ENCODE measurements at regions not wholly inside any gene's neighbourhood (a gene's known extent, or its start where the extent isn't known, plus 50 kb on each side); places are given as distances from the start of the nearest gene placed in this dataset.
"Not testable (repeated sequence)": the region's sequence is repeated elsewhere in the genome, so short reads cannot be mapped to it uniquely, and the experiment has no call there.

DNA sequence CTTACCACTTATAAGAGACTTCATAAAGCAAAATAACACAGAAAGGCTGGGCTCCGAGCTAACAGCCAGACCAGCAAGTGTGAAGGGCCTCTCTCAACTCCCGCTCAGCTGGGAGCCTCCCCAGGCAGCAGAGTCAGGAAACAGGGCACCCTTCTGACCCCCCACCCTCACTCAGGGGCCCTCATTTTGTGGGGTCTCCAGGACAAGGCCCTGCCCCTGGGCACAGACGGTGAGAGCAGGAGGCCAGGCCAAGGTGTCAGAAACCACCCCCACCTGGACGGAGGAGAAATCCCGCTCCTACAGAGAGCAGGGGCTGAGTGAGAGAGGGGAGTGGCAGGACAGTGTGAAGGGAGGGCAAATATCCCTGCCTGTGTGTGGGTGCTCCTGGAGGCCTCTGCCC is 135.8 kb upstream of the FOXD4L5 start:
- no peak overlapping the region for H3K9ac ChIP-seq (ENCODE audit: low read length)
- H3K4me1 ChIP-seq (ENCODE audit: control insufficient read depth in 2 of 2, insufficient read depth in 2 of 2, low read length in 2 of 2) = no peaks in the 10 kb centered on the region
- ATAC-seq (ENCODE audit: low read depth) = no peak
- Mint-ChIP-seq H3K4me3 (no peak overlapping the region), H3K27ac (no peak overlapping the region), H3K9me3 (ENCODE audit: insufficient read depth) (peaks cover 14% of the 10 kb centered on the region), H3K4me1 (no peaks in the 10 kb centered on the region), H3K27me3 (no peaks in the 10 kb centered on the region)
- no peaks in the 10 kb centered on the region for H3K79me2 ChIP-seq (ENCODE audit: control insufficient read depth, insufficient read depth, low read length)
- no peak overlapping the region for H3K4me3 ChIP-seq (ENCODE audit: control extremely low read depth in 1 of 5, extremely low read depth in 1 of 5, insufficient read depth in 1 of 5, low read depth in 2 of 5, low read length in 4 of 5)
- no peaks in the 10 kb centered on the region for H3K36me3 ChIP-seq (replicated peaks in 1 of 2; ENCODE audit: control extremely low read depth in 1 of 2, control insufficient read depth in 1 of 2, extremely low read depth in 1 of 2, insufficient read depth in 2 of 2, low read length in 1 of 2)
- ChIA-PET CTCF (no interaction called here), POLR2A (no interaction called here)
- DNase-seq = no peak
- TF ChIP-seq, protein P1, sequence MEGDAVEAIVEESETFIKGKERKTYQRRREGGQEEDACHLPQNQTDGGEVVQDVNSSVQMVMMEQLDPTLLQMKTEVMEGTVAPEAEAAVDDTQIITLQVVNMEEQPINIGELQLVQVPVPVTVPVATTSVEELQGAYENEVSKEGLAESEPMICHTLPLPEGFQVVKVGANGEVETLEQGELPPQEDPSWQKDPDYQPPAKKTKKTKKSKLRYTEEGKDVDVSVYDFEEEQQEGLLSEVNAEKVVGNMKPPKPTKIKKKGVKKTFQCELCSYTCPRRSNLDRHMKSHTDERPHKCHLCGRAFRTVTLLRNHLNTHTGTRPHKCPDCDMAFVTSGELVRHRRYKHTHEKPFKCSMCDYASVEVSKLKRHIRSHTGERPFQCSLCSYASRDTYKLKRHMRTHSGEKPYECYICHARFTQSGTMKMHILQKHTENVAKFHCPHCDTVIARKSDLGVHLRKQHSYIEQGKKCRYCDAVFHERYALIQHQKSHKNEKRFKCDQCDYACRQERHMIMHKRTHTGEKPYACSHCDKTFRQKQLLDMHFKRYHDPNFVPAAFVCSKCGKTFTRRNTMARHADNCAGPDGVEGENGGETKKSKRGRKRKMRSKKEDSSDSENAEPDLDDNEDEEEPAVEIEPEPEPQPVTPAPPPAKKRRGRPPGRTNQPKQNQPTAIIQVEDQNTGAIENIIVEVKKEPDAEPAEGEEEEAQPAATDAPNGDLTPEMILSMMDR (IDR thresholded peaks at IDR 0.05) = no peak
- H3K9me3 ChIP-seq (ENCODE audit: control extremely low read depth in 1 of 3, control insufficient read depth in 2 of 3, insufficient read depth in 1 of 3, low read length in 2 of 3) = peaks cover 0 to 32% (median 0%) of the 10 kb centered on the region in 3 donors
- 100% methylated on average over 1 of the region's 5 CpGs for WGBS (ENCODE audit: insufficient coverage)
- no peak overlapping the region for H2AFZ ChIP-seq (ENCODE audit: insufficient read depth, low read depth, low read length, poor library complexity, severe bottlenecking)
- no peaks in the 10 kb centered on the region for H4K20me1 ChIP-seq (ENCODE audit: control insufficient read depth, insufficient read depth, low read length, poor library complexity, severe bottlenecking)
- no peak overlapping the region for H3K4me2 ChIP-seq (replicated peaks; ENCODE audit: low read depth, low read length, poor library complexity, severe bottlenecking)
- intact Hi-C loops (cut with micrococcal nuclease) = no loop called here
- H3K27me3 ChIP-seq (replicated peaks in 1 of 4; ENCODE audit: control extremely low read depth in 1 of 4, control insufficient read depth in 3 of 4, insufficient read depth in 4 of 4, low read length in 3 of 4) = no peaks in the 10 kb centered on the region
- H3K27ac ChIP-seq (ENCODE audit: low read length in 2 of 2) = no peak overlapping the region

DNA sequence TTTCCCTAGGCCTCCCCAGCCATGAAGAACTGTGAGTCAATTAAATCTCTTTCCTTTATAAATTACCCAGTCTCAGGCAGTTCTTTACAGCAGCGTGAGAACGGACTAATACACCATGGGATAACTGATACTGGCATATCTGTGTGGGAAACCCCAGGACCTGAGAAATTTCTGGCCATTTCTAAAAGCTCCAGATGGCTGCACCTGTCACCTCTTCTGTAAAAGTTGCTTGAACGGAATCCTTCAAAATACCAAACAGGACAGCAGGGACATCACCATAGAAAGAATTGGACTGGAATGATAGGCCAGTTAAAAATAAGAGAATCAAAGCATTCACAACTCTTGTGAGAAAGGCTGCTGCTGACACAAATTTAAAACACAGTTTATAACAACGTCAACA is 134.0 kb upstream of the FOXD4L5 start:
- H3K79me2 ChIP-seq (ENCODE audit: control insufficient read depth, insufficient read depth, low read length); H3K27me3 ChIP-seq (replicated peaks in 1 of 4; ENCODE audit: control extremely low read depth in 1 of 4, control insufficient read depth in 3 of 4, insufficient read depth in 4 of 4, low read length in 3 of 4); H3K36me3 ChIP-seq (replicated peaks in 1 of 2; ENCODE audit: control extremely low read depth in 1 of 2, control insufficient read depth in 1 of 2, extremely low read depth in 1 of 2, insufficient read depth in 2 of 2, low read length in 1 of 2); ATAC-seq (ENCODE audit: low read depth); H3K9me3 Mint-ChIP-seq (ENCODE audit: insufficient read depth); H3K27ac Mint-ChIP-seq; H3K27me3 Mint-ChIP-seq; CTCF ChIA-PET; DNase-seq; H3K4me1 Mint-ChIP-seq; H3K4me3 Mint-ChIP-seq; intact Hi-C loops (cut with micrococcal nuclease); H3K4me2 ChIP-seq (replicated peaks; ENCODE audit: low read depth, low read length, poor library complexity, severe bottlenecking); H2AFZ ChIP-seq (ENCODE audit: insufficient read depth, low read depth, low read length, poor library complexity, severe bottlenecking); H3K4me1 ChIP-seq (ENCODE audit: control insufficient read depth in 2 of 2, insufficient read depth in 2 of 2, low read length in 2 of 2); H3K27ac ChIP-seq (ENCODE audit: low read length in 2 of 2); H3K4me3 ChIP-seq (ENCODE audit: control extremely low read depth in 1 of 5, extremely low read depth in 1 of 5, insufficient read depth in 1 of 5, low read depth in 2 of 5, low read length in 4 of 5); H3K9ac ChIP-seq (ENCODE audit: low read length); POLR2A ChIA-PET; H4K20me1 ChIP-seq (ENCODE audit: control insufficient read depth, insufficient read depth, low read length, poor library complexity, severe bottlenecking): not testable (repeated sequence)
- WGBS (ENCODE audit: insufficient coverage) = 60% methylated on average over 2 of the region's 4 CpGs
- peaks cover 0 to 20% (median 0%) of the 10 kb centered on the region in 3 donors for H3K9me3 ChIP-seq (ENCODE audit: control extremely low read depth in 1 of 3, control insufficient read depth in 2 of 3, insufficient read depth in 1 of 3, low read length in 2 of 3)

DNA sequence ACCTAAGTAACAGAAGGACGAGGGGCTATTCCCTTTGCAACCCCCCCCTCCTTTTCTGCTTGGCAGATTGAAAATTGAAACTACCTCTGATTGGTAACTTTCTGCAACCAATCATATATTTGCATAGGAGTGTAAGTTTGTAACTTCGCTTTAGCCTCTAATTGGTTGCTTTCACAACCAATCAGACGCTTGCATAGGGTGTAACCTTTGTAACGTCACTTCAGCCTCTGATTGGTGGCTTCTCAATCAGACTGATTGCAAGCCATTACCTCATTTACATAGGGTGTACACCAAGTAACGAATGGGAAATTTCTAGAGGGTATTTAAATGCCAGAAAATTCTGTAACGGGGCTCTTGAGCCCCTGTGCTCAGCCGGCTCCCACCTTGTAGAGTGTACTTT is 131.9 kb upstream of the FOXD4L5 start:
- H3K79me2 ChIP-seq (ENCODE audit: control insufficient read depth, insufficient read depth, low read length); H3K4me1 Mint-ChIP-seq; ATAC-seq (ENCODE audit: low read depth); H3K27me3 Mint-ChIP-seq; DNase-seq; H3K27me3 ChIP-seq (replicated peaks in 1 of 4; ENCODE audit: control extremely low read depth in 1 of 4, control insufficient read depth in 3 of 4, insufficient read depth in 4 of 4, low read length in 3 of 4); H3K27ac Mint-ChIP-seq; H3K9ac ChIP-seq (ENCODE audit: low read length); POLR2A ChIA-PET; H3K4me2 ChIP-seq (replicated peaks; ENCODE audit: low read depth, low read length, poor library complexity, severe bottlenecking); H3K27ac ChIP-seq (ENCODE audit: low read length in 2 of 2); H3K36me3 ChIP-seq (replicated peaks in 1 of 2; ENCODE audit: control extremely low read depth in 1 of 2, control insufficient read depth in 1 of 2, extremely low read depth in 1 of 2, insufficient read depth in 2 of 2, low read length in 1 of 2); H3K4me3 Mint-ChIP-seq; H3K4me3 ChIP-seq (ENCODE audit: control extremely low read depth in 1 of 5, extremely low read depth in 1 of 5, insufficient read depth in 1 of 5, low read depth in 2 of 5, low read length in 4 of 5); H2AFZ ChIP-seq (ENCODE audit: insufficient read depth, low read depth, low read length, poor library complexity, severe bottlenecking); CTCF ChIA-PET; H4K20me1 ChIP-seq (ENCODE audit: control insufficient read depth, insufficient read depth, low read length, poor library complexity, severe bottlenecking); H3K4me1 ChIP-seq (ENCODE audit: control insufficient read depth in 2 of 2, insufficient read depth in 2 of 2, low read length in 2 of 2); intact Hi-C loops (cut with micrococcal nuclease): not testable (repeated sequence)
- no CpG with 5 or more reads among the region's 7 CpGs for WGBS (ENCODE audit: insufficient coverage)
- H3K9me3 Mint-ChIP-seq (ENCODE audit: insufficient read depth) = peaks cover 11% of the 10 kb centered on the region
- peaks cover 0 to 21% (median 0%) of the 10 kb centered on the region in 3 donors for H3K9me3 ChIP-seq (ENCODE audit: control extremely low read depth in 1 of 3, control insufficient read depth in 2 of 3, insufficient read depth in 1 of 3, low read length in 2 of 3)

DNA sequence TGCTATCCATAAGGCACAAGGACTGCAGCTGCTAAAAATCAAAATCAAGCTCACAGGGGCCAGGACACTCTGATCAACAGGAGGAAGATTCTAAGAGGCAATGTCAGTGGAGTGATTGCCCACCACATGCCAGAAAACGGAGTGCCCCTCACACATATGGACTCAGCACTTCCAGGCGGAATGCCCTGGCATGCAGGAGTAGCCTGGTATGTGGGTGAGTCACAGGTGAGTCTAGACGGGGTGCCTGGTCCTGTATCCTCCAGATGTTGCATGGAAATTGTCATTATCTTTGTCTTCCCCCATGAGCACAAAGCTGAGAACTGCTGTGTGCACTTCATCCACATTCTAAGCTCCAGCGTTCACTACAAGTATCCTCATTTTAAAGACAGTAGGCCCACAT is 129.2 kb upstream of the FOXD4L5 start:
- H2AFZ ChIP-seq (ENCODE audit: insufficient read depth, low read depth, low read length, poor library complexity, severe bottlenecking); H4K20me1 ChIP-seq (ENCODE audit: control insufficient read depth, insufficient read depth, low read length, poor library complexity, severe bottlenecking); H3K36me3 ChIP-seq (replicated peaks in 1 of 2; ENCODE audit: control extremely low read depth in 1 of 2, control insufficient read depth in 1 of 2, extremely low read depth in 1 of 2, insufficient read depth in 2 of 2, low read length in 1 of 2); H3K27me3 ChIP-seq (replicated peaks in 1 of 4; ENCODE audit: control extremely low read depth in 1 of 4, control insufficient read depth in 3 of 4, insufficient read depth in 4 of 4, low read length in 3 of 4); POLR2A ChIA-PET; intact Hi-C loops (cut with micrococcal nuclease); H3K4me3 ChIP-seq (ENCODE audit: control extremely low read depth in 1 of 5, extremely low read depth in 1 of 5, insufficient read depth in 1 of 5, low read depth in 2 of 5, low read length in 4 of 5); H3K4me1 Mint-ChIP-seq; DNase-seq; H3K27ac Mint-ChIP-seq; H3K27ac ChIP-seq (ENCODE audit: low read length in 2 of 2); H3K79me2 ChIP-seq (ENCODE audit: control insufficient read depth, insufficient read depth, low read length); H3K4me1 ChIP-seq (ENCODE audit: control insufficient read depth in 2 of 2, insufficient read depth in 2 of 2, low read length in 2 of 2); CTCF ChIA-PET; H3K9ac ChIP-seq (ENCODE audit: low read length); H3K27me3 Mint-ChIP-seq; ATAC-seq (ENCODE audit: low read depth); H3K4me3 Mint-ChIP-seq; H3K4me2 ChIP-seq (replicated peaks; ENCODE audit: low read depth, low read length, poor library complexity, severe bottlenecking): not testable (repeated sequence)
- peaks cover 13% of the 10 kb centered on the region for H3K9me3 Mint-ChIP-seq (ENCODE audit: insufficient read depth)
- H3K9me3 ChIP-seq (ENCODE audit: control extremely low read depth in 1 of 3, control insufficient read depth in 2 of 3, insufficient read depth in 1 of 3, low read length in 2 of 3) = peaks cover 0 to 40% (median 0%) of the 10 kb centered on the region in 3 donors
- 47% methylated on average over 4 of the region's 4 CpGs for WGBS (ENCODE audit: insufficient coverage)

Measured in B cell (primary cell).